ENCODE measurements at regions not wholly inside any gene's neighbourhood (a gene's known extent, or its start where the extent isn't known, plus 50 kb on each side); places are given as distances from the start of the nearest gene placed in this dataset.

GRCh38 chr4:36509845-36510244 lies 228.4 kb downstream of the DTHD1 start:
- TF ChIP-seq, protein P1, sequence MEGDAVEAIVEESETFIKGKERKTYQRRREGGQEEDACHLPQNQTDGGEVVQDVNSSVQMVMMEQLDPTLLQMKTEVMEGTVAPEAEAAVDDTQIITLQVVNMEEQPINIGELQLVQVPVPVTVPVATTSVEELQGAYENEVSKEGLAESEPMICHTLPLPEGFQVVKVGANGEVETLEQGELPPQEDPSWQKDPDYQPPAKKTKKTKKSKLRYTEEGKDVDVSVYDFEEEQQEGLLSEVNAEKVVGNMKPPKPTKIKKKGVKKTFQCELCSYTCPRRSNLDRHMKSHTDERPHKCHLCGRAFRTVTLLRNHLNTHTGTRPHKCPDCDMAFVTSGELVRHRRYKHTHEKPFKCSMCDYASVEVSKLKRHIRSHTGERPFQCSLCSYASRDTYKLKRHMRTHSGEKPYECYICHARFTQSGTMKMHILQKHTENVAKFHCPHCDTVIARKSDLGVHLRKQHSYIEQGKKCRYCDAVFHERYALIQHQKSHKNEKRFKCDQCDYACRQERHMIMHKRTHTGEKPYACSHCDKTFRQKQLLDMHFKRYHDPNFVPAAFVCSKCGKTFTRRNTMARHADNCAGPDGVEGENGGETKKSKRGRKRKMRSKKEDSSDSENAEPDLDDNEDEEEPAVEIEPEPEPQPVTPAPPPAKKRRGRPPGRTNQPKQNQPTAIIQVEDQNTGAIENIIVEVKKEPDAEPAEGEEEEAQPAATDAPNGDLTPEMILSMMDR (IDR thresholded peaks at IDR 0.05), result no peak
- no peak for TF ChIP-seq POLR2A (IDR thresholded peaks at IDR 0.05)
